ENCODE measurements at regions not wholly inside any gene's neighbourhood (a gene's known extent, or its start where the extent isn't known, plus 50 kb on each side); places are given as distances from the start of the nearest gene placed in this dataset.

GRCh38 chr1:191358724-191359123, 799.5 kb upstream of the RGS18 start:
- Histone ChIP-seq H3K27me3 (ENCODE audit: control insufficient read depth, insufficient read depth, low read length) (no peaks in the 10 kb centered on the region), H3K9me3 (ENCODE audit: control insufficient read depth, low read depth, low read length) (no peaks in the 10 kb centered on the region), H3K36me3 (ENCODE audit: control insufficient read depth, insufficient read depth, low read length) (no peaks in the 10 kb centered on the region), H3K4me3 (ENCODE audit: low read length) (no peak overlapping the region), H3K27ac (ENCODE audit: low read length) (no peak overlapping the region), H3K4me1 (ENCODE audit: control insufficient read depth, insufficient read depth, low read length) (no peaks in the 10 kb centered on the region)
- no peak for DNase-seq
- no CpG with 5 or more reads among the region's 1 CpG for WGBS (ENCODE audit: insufficient coverage, low lambda C conversion rate)

- no peak for DNase-seq
- Histone ChIP-seq H3K27me3 (ENCODE audit: control insufficient read depth, insufficient read depth, low read length) (no peaks in the 10 kb centered on the region), H3K36me3 (ENCODE audit: control insufficient read depth, insufficient read depth, low read length) (no peaks in the 10 kb centered on the region), H3K4me3 (ENCODE audit: low read length) (no peak overlapping the region), H3K9me3 (ENCODE audit: control insufficient read depth, low read depth, low read length) (no peaks in the 10 kb centered on the region), H3K4me1 (ENCODE audit: control insufficient read depth, insufficient read depth, low read length) (no peaks in the 10 kb centered on the region), H3K27ac (ENCODE audit: low read length) (no peak overlapping the region)
- WGBS (ENCODE audit: insufficient coverage, low lambda C conversion rate), result no CpG with 5 or more reads among the region's 1 CpG
These were observed 791.6 kb upstream of the RGS18 start for GRCh38 chr1:191366686-191367085.

- no peaks in the 10 kb centered on the region for H3K4me1 ChIP-seq (ENCODE audit: control insufficient read depth, insufficient read depth, low read length)
- H3K27ac ChIP-seq (ENCODE audit: low read length), result no peak overlapping the region
- H3K4me3 ChIP-seq (ENCODE audit: low read length), result no peak overlapping the region
- no peak for DNase-seq
- no peaks in the 10 kb centered on the region for H3K9me3 ChIP-seq (ENCODE audit: control insufficient read depth, low read depth, low read length)
- H3K36me3 ChIP-seq (ENCODE audit: control insufficient read depth, insufficient read depth, low read length), result no peaks in the 10 kb centered on the region
- 85% methylated on average over 6 of the region's 12 CpGs for WGBS (ENCODE audit: insufficient coverage, low lambda C conversion rate)
- no peaks in the 10 kb centered on the region for H3K27me3 ChIP-seq (ENCODE audit: control insufficient read depth, insufficient read depth, low read length)
These were observed 789.2 kb upstream of the RGS18 start for GRCh38 chr1:191368891-191369654.

GRCh38 chr1:191371626-191372025, 786.6 kb upstream of the RGS18 start:
- no peak for DNase-seq
- H3K27ac ChIP-seq (ENCODE audit: low read length), result no peak overlapping the region
- no peaks in the 10 kb centered on the region for H3K27me3 ChIP-seq (ENCODE audit: control insufficient read depth, insufficient read depth, low read length)
- H3K36me3 ChIP-seq (ENCODE audit: control insufficient read depth, insufficient read depth, low read length), result no peaks in the 10 kb centered on the region
- no peak overlapping the region for H3K4me3 ChIP-seq (ENCODE audit: low read length)
- H3K4me1 ChIP-seq (ENCODE audit: control insufficient read depth, insufficient read depth, low read length), result no peaks in the 10 kb centered on the region
- H3K9me3 ChIP-seq (ENCODE audit: control insufficient read depth, low read depth, low read length), result no peaks in the 10 kb centered on the region
- WGBS (ENCODE audit: insufficient coverage, low lambda C conversion rate), result 59% methylated on average over 3 of the region's 3 CpGs

- Histone ChIP-seq H3K27me3 (ENCODE audit: control insufficient read depth, insufficient read depth, low read length) (no peaks in the 10 kb centered on the region), H3K4me1 (ENCODE audit: control insufficient read depth, insufficient read depth, low read length) (no peaks in the 10 kb centered on the region), H3K4me3 (ENCODE audit: low read length) (no peak overlapping the region), H3K9me3 (ENCODE audit: control insufficient read depth, low read depth, low read length) (peaks cover 4% of the 10 kb centered on the region), H3K36me3 (ENCODE audit: control insufficient read depth, insufficient read depth, low read length) (no peaks in the 10 kb centered on the region), H3K27ac (ENCODE audit: low read length) (no peak overlapping the region)
- DNase-seq, result no peak
These were observed 770.0 kb upstream of the RGS18 start for GRCh38 chr1:191388283-191388682.

- 100% methylated on average over 2 of the region's 5 CpGs for WGBS (ENCODE audit: insufficient coverage, low lambda C conversion rate)
- H3K4me1 ChIP-seq (ENCODE audit: control insufficient read depth, insufficient read depth, low read length), result no peaks in the 10 kb centered on the region
- H3K27me3 ChIP-seq (ENCODE audit: control insufficient read depth, insufficient read depth, low read length), result no peaks in the 10 kb centered on the region
- H3K4me3 ChIP-seq (ENCODE audit: low read length), result no peak overlapping the region
- no peak overlapping the region for H3K27ac ChIP-seq (ENCODE audit: low read length)
- DNase-seq, result no peak
- H3K36me3 ChIP-seq (ENCODE audit: control insufficient read depth, insufficient read depth, low read length), result no peaks in the 10 kb centered on the region
- no peaks in the 10 kb centered on the region for H3K9me3 ChIP-seq (ENCODE audit: control insufficient read depth, low read depth, low read length)
These were observed 761.6 kb upstream of the RGS18 start for GRCh38 chr1:191396622-191397021.

GRCh38 chr1:191398551-191398950, 759.7 kb upstream of the RGS18 start:
- WGBS (ENCODE audit: insufficient coverage, low lambda C conversion rate), result 92% methylated on average over 2 of the region's 4 CpGs

GRCh38 chr1:191405417-191405816, 752.8 kb upstream of the RGS18 start:
- H3K27me3 ChIP-seq (ENCODE audit: control insufficient read depth, insufficient read depth, low read length), result no peaks in the 10 kb centered on the region
- 87% methylated on average over 3 of the region's 3 CpGs for WGBS (ENCODE audit: insufficient coverage, low lambda C conversion rate)
- H3K27ac ChIP-seq (ENCODE audit: low read length), result no peak overlapping the region
- no peaks in the 10 kb centered on the region for H3K36me3 ChIP-seq (ENCODE audit: control insufficient read depth, insufficient read depth, low read length)
- DNase-seq, result no peak
- H3K4me1 ChIP-seq (ENCODE audit: control insufficient read depth, insufficient read depth, low read length), result no peaks in the 10 kb centered on the region
- no peaks in the 10 kb centered on the region for H3K9me3 ChIP-seq (ENCODE audit: control insufficient read depth, low read depth, low read length)
- no peak overlapping the region for H3K4me3 ChIP-seq (ENCODE audit: low read length)

More at GRCh38 chr1:191398551-191398950, 759.7 kb upstream of the RGS18 start:
- Histone ChIP-seq H3K27me3 (ENCODE audit: control insufficient read depth, insufficient read depth, low read length) (no peaks in the 10 kb centered on the region), H3K27ac (ENCODE audit: low read length) (no peak overlapping the region), H3K9me3 (ENCODE audit: control insufficient read depth, low read depth, low read length) (no peaks in the 10 kb centered on the region), H3K4me3 (ENCODE audit: low read length) (no peak overlapping the region), H3K4me1 (ENCODE audit: control insufficient read depth, insufficient read depth, low read length) (no peaks in the 10 kb centered on the region), H3K36me3 (ENCODE audit: control insufficient read depth, insufficient read depth, low read length) (no peaks in the 10 kb centered on the region)
- DNase-seq, result no peak

GRCh38 chr1:191414981-191415640, 743.2 kb upstream of the RGS18 start:
- Histone ChIP-seq H3K9me3 (ENCODE audit: control insufficient read depth, low read depth, low read length) (no peaks in the 10 kb centered on the region), H3K4me3 (ENCODE audit: low read length) (no peak overlapping the region), H3K27ac (ENCODE audit: low read length) (no peak overlapping the region), H3K36me3 (ENCODE audit: control insufficient read depth, insufficient read depth, low read length) (no peaks in the 10 kb centered on the region), H3K4me1 (ENCODE audit: control insufficient read depth, insufficient read depth, low read length) (no peaks in the 10 kb centered on the region), H3K27me3 (ENCODE audit: control insufficient read depth, insufficient read depth, low read length) (no peaks in the 10 kb centered on the region)
- no CpG with 5 or more reads among the region's 2 CpGs for WGBS (ENCODE audit: insufficient coverage, low lambda C conversion rate)
- DNase-seq, result no peak

GRCh38 chr1:191419842-191420241, 738.4 kb upstream of the RGS18 start:
- Histone ChIP-seq H3K36me3 (ENCODE audit: control insufficient read depth, insufficient read depth, low read length) (no peaks in the 10 kb centered on the region), H3K9me3 (ENCODE audit: control insufficient read depth, low read depth, low read length) (no peaks in the 10 kb centered on the region), H3K27me3 (ENCODE audit: control insufficient read depth, insufficient read depth, low read length) (no peaks in the 10 kb centered on the region), H3K4me3 (ENCODE audit: low read length) (no peak overlapping the region), H3K4me1 (ENCODE audit: control insufficient read depth, insufficient read depth, low read length) (no peaks in the 10 kb centered on the region), H3K27ac (ENCODE audit: low read length) (no peak overlapping the region)
- DNase-seq, result no peak
- WGBS (ENCODE audit: insufficient coverage, low lambda C conversion rate), result no CpG with 5 or more reads among the region's 1 CpG

- no CpG with 5 or more reads among the region's 3 CpGs for WGBS (ENCODE audit: insufficient coverage, low lambda C conversion rate)
- DNase-seq, result no peak
- Histone ChIP-seq H3K9me3 (ENCODE audit: control insufficient read depth, low read depth, low read length) (peaks cover 2% of the 10 kb centered on the region), H3K27me3 (ENCODE audit: control insufficient read depth, insufficient read depth, low read length) (no peaks in the 10 kb centered on the region), H3K4me1 (ENCODE audit: control insufficient read depth, insufficient read depth, low read length) (no peaks in the 10 kb centered on the region), H3K36me3 (ENCODE audit: control insufficient read depth, insufficient read depth, low read length) (no peaks in the 10 kb centered on the region), H3K27ac (ENCODE audit: low read length) (no peak overlapping the region), H3K4me3 (ENCODE audit: low read length) (no peak overlapping the region)
These were observed 730.7 kb upstream of the RGS18 start for GRCh38 chr1:191427593-191427992.

All from large intestine (tissue), 3 donors.